ENCODE measurements at regions not wholly inside any gene's neighbourhood (a gene's known extent, or its start where the extent isn't known, plus 50 kb on each side); places are given as distances from the start of the nearest gene placed in this dataset.

- TF ChIP-seq GATA2 (IDR thresholded peaks at IDR 0.05; ENCODE audit: low read depth, low read length) (no peak), GATA3 (IDR thresholded peaks at IDR 0.05; ENCODE audit: low read depth, low read length) (no peak)
Observed at GRCh38 chr20:16208443-16208842, 364.8 kb downstream of the KIF16B start.
